GM13976 (cell line): ENCODE measurements at regions not wholly inside any gene's neighbourhood (a gene's known extent, or its start where the extent isn't known, plus 50 kb on each side); places are given as distances from the start of the nearest gene placed in this dataset.
"Not testable (repeated sequence)": the region's sequence is repeated elsewhere in the genome, so short reads cannot be mapped to it uniquely, and the experiment has no call there.

Source experiments
- DNase-seq: peaks from one replicate; pipeline ENCODE4 v3.0.0; 2012; ENCODE audit warnings: low spot score
- in situ Hi-C: fragments of 300-500 bp; cut with MboI; formaldehyde crosslinking; loops from one replicate; pipeline ENCODE4 v1.12.0; 2022; ENCODE audit warnings: low sequenced_read_pairs, mixed read lengths, inconsistent platforms; ENCODE audit not compliant: unreplicated experiment
- TF ChIP-seq, protein P1 (sequence below): IDR thresholded peaks from 2 replicates; pipeline ENCODE4 v1.5.1; 2012; ENCODE audit warnings: borderline replicate concordance, mild to moderate bottlenecking; ENCODE audit not compliant: insufficient read depth; ENCODE audit errors: extremely low read depth, missing control alignments, control extremely low read depth

DNA sequence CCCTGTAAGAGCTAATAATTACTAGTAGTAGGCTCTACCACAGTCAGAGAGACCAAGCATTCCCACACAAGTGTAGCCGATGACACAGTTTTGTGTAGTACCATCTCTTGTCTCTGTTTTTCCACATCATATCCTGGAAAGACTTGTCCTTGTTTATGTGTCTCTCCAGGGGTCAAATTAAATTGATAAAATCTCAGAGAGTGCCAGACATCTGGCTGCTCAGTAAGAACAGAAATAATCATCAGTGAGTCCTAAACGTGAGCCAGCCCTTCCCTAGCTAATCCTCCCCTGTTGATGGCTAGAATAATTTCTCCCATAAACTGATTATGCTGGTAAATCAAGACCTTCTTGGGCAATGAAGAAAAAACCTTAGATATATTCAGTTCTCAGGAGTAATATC is 111.4 kb upstream of the GRAMD1B start:
- TF ChIP-seq, protein P1, sequence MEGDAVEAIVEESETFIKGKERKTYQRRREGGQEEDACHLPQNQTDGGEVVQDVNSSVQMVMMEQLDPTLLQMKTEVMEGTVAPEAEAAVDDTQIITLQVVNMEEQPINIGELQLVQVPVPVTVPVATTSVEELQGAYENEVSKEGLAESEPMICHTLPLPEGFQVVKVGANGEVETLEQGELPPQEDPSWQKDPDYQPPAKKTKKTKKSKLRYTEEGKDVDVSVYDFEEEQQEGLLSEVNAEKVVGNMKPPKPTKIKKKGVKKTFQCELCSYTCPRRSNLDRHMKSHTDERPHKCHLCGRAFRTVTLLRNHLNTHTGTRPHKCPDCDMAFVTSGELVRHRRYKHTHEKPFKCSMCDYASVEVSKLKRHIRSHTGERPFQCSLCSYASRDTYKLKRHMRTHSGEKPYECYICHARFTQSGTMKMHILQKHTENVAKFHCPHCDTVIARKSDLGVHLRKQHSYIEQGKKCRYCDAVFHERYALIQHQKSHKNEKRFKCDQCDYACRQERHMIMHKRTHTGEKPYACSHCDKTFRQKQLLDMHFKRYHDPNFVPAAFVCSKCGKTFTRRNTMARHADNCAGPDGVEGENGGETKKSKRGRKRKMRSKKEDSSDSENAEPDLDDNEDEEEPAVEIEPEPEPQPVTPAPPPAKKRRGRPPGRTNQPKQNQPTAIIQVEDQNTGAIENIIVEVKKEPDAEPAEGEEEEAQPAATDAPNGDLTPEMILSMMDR = no peak
- in situ Hi-C loops = no loop called here
- DNase-seq = no peak

GRCh38 chr11:123318132-123318531 is 111.9 kb upstream of the GRAMD1B start:
- in situ Hi-C loops, DNase-seq: not testable (repeated sequence)

GRCh38 chr11:123316003-123316402 is 114.1 kb upstream of the GRAMD1B start:
- TF ChIP-seq, protein P1 = no peak
- no peak for DNase-seq
- in situ Hi-C loops = no loop called here

- TF ChIP-seq, protein P1 = no peak
- no peak for DNase-seq
- in situ Hi-C loops = no loop called here
These were observed 115.1 kb upstream of the GRAMD1B start for GRCh38 chr11:123314972-123315371.

GRCh38 chr11:123313262-123313661 is 116.8 kb upstream of the GRAMD1B start:
- TF ChIP-seq, protein P1 = no peak
- DNase-seq = no peak
- in situ Hi-C loops = no loop called here

- TF ChIP-seq, protein P1 = no peak
- in situ Hi-C loops = loop anchor here (10.0 kb wide), 1 partner anchor 167 kb away; no protein-coding TSS in a partner anchor
- DNase-seq = no peak
These were observed 113.0 kb upstream of the CLMP start for GRCh38 chr11:123308077-123308476.

GRCh38 chr11:123307276-123307675 is 112.2 kb upstream of the CLMP start:
- in situ Hi-C loops = loop anchor here (10.0 kb wide), 1 partner anchor 168 kb away; no protein-coding TSS in a partner anchor

More at GRCh38 chr11:123307276-123307675, 112.2 kb upstream of the CLMP start:
- no peak for DNase-seq
- TF ChIP-seq, protein P1 = no peak
